BJ (cell line): ENCODE measurements at regions not wholly inside any gene's neighbourhood (a gene's known extent, or its start where the extent isn't known, plus 50 kb on each side); places are given as distances from the start of the nearest gene placed in this dataset.

Experiments used
- CTCF ChIA-PET: fragments of 350-600 bp; formaldehyde crosslinking; extraction: SDS; loops from one replicate; lab custom pipeline; 2021; ENCODE audit warnings: antibody characterized with exemption, inconsistent platforms; lab: Yijun Ruan, JAX
- POLR2A ChIA-PET: fragments of 300-600 bp; sonication (Branson Sonifier 250); formaldehyde crosslinking; extraction: SDS; loops from one replicate; lab custom pipeline; 2021; ENCODE audit warnings: antibody characterized with exemption; lab: Charles Lee
- DNase-seq: peaks from one replicate; pipeline ENCODE4 v3.0.0-alpha.2; 2011; ENCODE audit warnings: low read depth
- H3K27me3 ChIP-seq: 2 replicates; pipeline ENCODE4 v1.6.0; 2011; ENCODE audit warnings: low read length; ENCODE audit not compliant: control insufficient read depth, insufficient read depth
- H3K36me3 ChIP-seq: 2 replicates; pipeline ENCODE4 v1.5.1; 2011; ENCODE audit warnings: low read length; ENCODE audit not compliant: control insufficient read depth, insufficient read depth
- H3K4me3 ChIP-seq: 2 replicates; pipeline ENCODE4 v1.5.1; 2011; ENCODE audit warnings: low read depth, mild to moderate bottlenecking, control low read depth, low read length
- CTCF ChIP-seq: IDR thresholded peaks from 2 replicates; pipeline ENCODE4 v1.5.1; 2011; ENCODE audit warnings: low read depth, mild to moderate bottlenecking, control low read depth, inconsistent platforms, low read length, moderate library complexity; ENCODE audit not compliant: insufficient read depth

- ChIA-PET POLR2A (no interaction called here), CTCF (interaction anchor here (1.3 kb wide), 1 partner anchor 129 kb away, joined by 3 read pairs; no protein-coding TSS in a partner anchor)
- H3K36me3 ChIP-seq = no peaks in the 10 kb centered on the region
- TF ChIP-seq CTCF = no peak
- no peak overlapping the region for H3K4me3 ChIP-seq
- H3K27me3 ChIP-seq = no peaks in the 10 kb centered on the region
- no peak for DNase-seq
Measured at GRCh38 chr6:105645958-105646357, 243.1 kb upstream of the PREP start.

GRCh38 chr6:105645156-105645555, 242.3 kb upstream of the PREP start:
- TF ChIP-seq CTCF = no peak
- H3K36me3 ChIP-seq = no peaks in the 10 kb centered on the region
- DNase-seq = no peak
- no peak overlapping the region for H3K4me3 ChIP-seq
- CTCF ChIA-PET = interaction anchor here (1.3 kb wide), 1 partner anchor 129 kb away, joined by 3 read pairs; no protein-coding TSS in a partner anchor
- no peaks in the 10 kb centered on the region for H3K27me3 ChIP-seq
- POLR2A ChIA-PET = no interaction called here

GRCh38 chr6:105644691-105645090, 241.8 kb upstream of the PREP start:
- no peak for TF ChIP-seq CTCF
- ChIA-PET POLR2A (no interaction called here), CTCF (interaction anchor here (0.7 kb wide), 1 partner anchor 37 kb away, joined by 3 read pairs; no protein-coding TSS in a partner anchor)
- Histone ChIP-seq H3K36me3 (no peaks in the 10 kb centered on the region), H3K4me3 (no peak overlapping the region), H3K27me3 (no peaks in the 10 kb centered on the region)
- no peak for DNase-seq

- ChIA-PET CTCF (interaction anchor here (0.7 kb wide), 1 partner anchor 37 kb away, joined by 3 read pairs; no protein-coding TSS in a partner anchor), POLR2A (no interaction called here)
Measured at GRCh38 chr6:105644073-105644489, 241.2 kb upstream of the PREP start.

GRCh38 chr6:105642708-105643107, 239.8 kb upstream of the PREP start:
- TF ChIP-seq CTCF = no peak
- CTCF ChIA-PET = no interaction called here
- Histone ChIP-seq H3K36me3 (no peaks in the 10 kb centered on the region), H3K27me3 (no peaks in the 10 kb centered on the region), H3K4me3 (no peak overlapping the region)
- POLR2A ChIA-PET = no interaction called here
- DNase-seq = no peak

More at GRCh38 chr6:105644073-105644489, 241.2 kb upstream of the PREP start:
- no peak for DNase-seq
- TF ChIP-seq CTCF = no peak
- Histone ChIP-seq H3K36me3 (no peaks in the 10 kb centered on the region), H3K27me3 (no peaks in the 10 kb centered on the region), H3K4me3 (no peak overlapping the region)
